Common myeloid progenitor, CD34-positive (primary cell): ENCODE measurements at regions not wholly inside any gene's neighbourhood (a gene's known extent, or its start where the extent isn't known, plus 50 kb on each side); places are given as distances from the start of the nearest gene placed in this dataset.
"Not testable (repeated sequence)": the region's sequence is repeated elsewhere in the genome, so short reads cannot be mapped to it uniquely, and the experiment has no call there.

Experiments used
- CTCF ChIA-PET: fragments of 350-600 bp; sonication (Branson Sonifier 250); formaldehyde crosslinking; loops from one replicate; lab custom pipeline; 2021; ENCODE audit warnings: antibody characterized with exemption; lab: Charles Lee
- POLR2A ChIA-PET: fragments of 350-600 bp; sonication (Branson Sonifier 250); formaldehyde crosslinking; loops from one replicate; lab custom pipeline; 2021; ENCODE audit warnings: antibody characterized with exemption; lab: Charles Lee
- DNase-seq, 3 donors: peaks; one replicate each; pipeline versions ENCODE4 v3.0.0 to v3.0.0-alpha.2; 2013
- H3K27ac ChIP-seq, 2 experiments: 1 replicate in 1 of 2; 2 replicates in 1 of 2; pipeline ENCODE4 v1.7.0; 2013; ENCODE audit warnings: inconsistent platforms in 2 of 2, low read length in 2 of 2, mild to moderate bottlenecking in 2 of 2, low read depth in 1 of 2, moderate library complexity in 1 of 2; ENCODE audit not compliant: severe bottlenecking in 2 of 2, insufficient read depth in 1 of 2, poor library complexity in 1 of 2
- H3K27me3 ChIP-seq, 5 experiments: replicated peaks in 2 of 5; 1 replicate in 3 of 5; 2 replicates in 2 of 5; pipeline versions ENCODE4 v1.6.1 to v1.7.0; 2013; ENCODE audit warnings: low read length in 4 of 5, mild to moderate bottlenecking in 2 of 5, moderate library complexity in 2 of 5, inconsistent platforms in 1 of 5; ENCODE audit not compliant: insufficient read depth in 5 of 5, control insufficient read depth in 4 of 5
- H3K36me3 ChIP-seq, 4 experiments: 1 replicate in 2 of 4; 2 replicates in 2 of 4; pipeline versions ENCODE4 v1.6.1 to v1.7.0; 2013; ENCODE audit warnings: low read length in 3 of 4, control low read depth in 1 of 4, mild to moderate bottlenecking in 1 of 4; ENCODE audit not compliant: control insufficient read depth in 4 of 4, insufficient read depth in 4 of 4
- H3K4me1 ChIP-seq, 4 experiments: 1 replicate in 3 of 4; 2 replicates in 1 of 4; pipeline versions ENCODE4 v1.6.1 to v1.7.1; 2013; ENCODE audit warnings: low read length in 3 of 4, mild to moderate bottlenecking in 3 of 4, control low read depth in 1 of 4, inconsistent platforms in 1 of 4, moderate library complexity in 1 of 4; ENCODE audit not compliant: control insufficient read depth in 4 of 4, insufficient read depth in 4 of 4; ENCODE audit errors: control extremely low read depth in 1 of 4
- H3K4me3 ChIP-seq, 7 experiments: 1 replicate in 4 of 7; 2 replicates in 3 of 7; pipeline versions ENCODE4 v1.5.1 to v1.7.0; 2013; ENCODE audit warnings: mild to moderate bottlenecking in 7 of 7, low read length in 6 of 7, moderate library complexity in 6 of 7, inconsistent platforms in 2 of 7, low read depth in 2 of 7, control low read depth in 1 of 7; ENCODE audit not compliant: insufficient read depth in 4 of 7, control insufficient read depth in 1 of 7; ENCODE audit errors: extremely low read depth in 1 of 7
- H3K9me3 ChIP-seq, 5 experiments: 1 replicate in 4 of 5; 2 replicates in 1 of 5; pipeline versions ENCODE4 v1.6.1 to v1.7.1; 2013; ENCODE audit warnings: low read length in 4 of 5, mild to moderate bottlenecking in 2 of 5, inconsistent platforms in 1 of 5, low read depth in 1 of 5, moderate library complexity in 1 of 5; ENCODE audit not compliant: control insufficient read depth in 4 of 5, insufficient read depth in 2 of 5; ENCODE audit errors: control extremely low read depth in 1 of 5
- WGBS: methylation state at CpG from one replicate; pipeline ENCODE4 v1.1.5; 2013; ENCODE audit not compliant: insufficient coverage; 5-methylcytosine and 5-hydroxymethylcytosine counted together

- no peaks in the 10 kb centered on the region for H3K36me3 ChIP-seq
- no peak overlapping the region for H3K4me3 ChIP-seq
- POLR2A ChIA-PET: no interaction called here
- CTCF ChIA-PET: no interaction called here
- H3K27ac ChIP-seq: no peak overlapping the region
- no peaks in the 10 kb centered on the region for H3K4me1 ChIP-seq
- no CpG with 5 or more reads among the region's 1 CpG for WGBS
- H3K9me3 ChIP-seq: no peaks in the 10 kb centered on the region
- no peak for DNase-seq
- H3K27me3 ChIP-seq: no peaks in the 10 kb centered on the region
Measured at GRCh38 chrX:108900333-108900732, 164.0 kb upstream of the IRS4 start.

GRCh38 chrX:108896349-108896748 is 160.0 kb upstream of the IRS4 start:
- peaks cover 0 to 11% (median 3%) of the 10 kb centered on the region in 5 experiments for H3K9me3 ChIP-seq
- DNase-seq, H3K27ac ChIP-seq, POLR2A ChIA-PET, CTCF ChIA-PET, H3K4me1 ChIP-seq, H3K36me3 ChIP-seq, H3K4me3 ChIP-seq, H3K27me3 ChIP-seq: not testable (repeated sequence)

- POLR2A ChIA-PET: no interaction called here
- H3K27ac ChIP-seq: no peak overlapping the region
- no peaks in the 10 kb centered on the region for H3K4me1 ChIP-seq
- H3K27me3 ChIP-seq: no peaks in the 10 kb centered on the region
- no peak for DNase-seq
- CTCF ChIA-PET: no interaction called here
- H3K36me3 ChIP-seq: no peaks in the 10 kb centered on the region
- H3K9me3 ChIP-seq: peaks cover 0 to 11% (median 3%) of the 10 kb centered on the region in 5 experiments
- H3K4me3 ChIP-seq: no peak overlapping the region
Measured at GRCh38 chrX:108892501-108892900, 156.1 kb upstream of the IRS4 start.

- Histone ChIP-seq H3K27ac (no peak overlapping the region), H3K36me3 (no peaks in the 10 kb centered on the region), H3K4me3 (no peak overlapping the region), H3K9me3 (peaks cover 0 to 1% (median 0%) of the 10 kb centered on the region in 5 experiments), H3K27me3 (no peaks in the 10 kb centered on the region), H3K4me1 (no peaks in the 10 kb centered on the region)
- ChIA-PET POLR2A (no interaction called here), CTCF (no interaction called here)
- DNase-seq: no peak
Measured at GRCh38 chrX:108875548-108875947, 139.2 kb upstream of the IRS4 start.

GRCh38 chrX:108843039-108843438 is 106.7 kb upstream of the IRS4 start:
- H3K4me1 ChIP-seq, H3K27me3 ChIP-seq, H3K27ac ChIP-seq, DNase-seq, H3K4me3 ChIP-seq, POLR2A ChIA-PET, CTCF ChIA-PET, H3K9me3 ChIP-seq, H3K36me3 ChIP-seq: not testable (repeated sequence)
- no CpG with 5 or more reads among the region's 1 CpG for WGBS

- H3K36me3 ChIP-seq: no peaks in the 10 kb centered on the region
- CTCF ChIA-PET: no interaction called here
- no peaks in the 10 kb centered on the region for H3K9me3 ChIP-seq
- POLR2A ChIA-PET: no interaction called here
- no peak overlapping the region for H3K27ac ChIP-seq
- H3K4me1 ChIP-seq: no peaks in the 10 kb centered on the region
- no peak overlapping the region for H3K4me3 ChIP-seq
- 65% methylated on average over 2 of the region's 4 CpGs for WGBS
- H3K27me3 ChIP-seq: no peaks in the 10 kb centered on the region
- no peak for DNase-seq
Measured at GRCh38 chrX:108833993-108834392, 97.6 kb upstream of the IRS4 start.

GRCh38 chrX:108811891-108812290 is 75.5 kb upstream of the IRS4 start:
- POLR2A ChIA-PET: no interaction called here
- no peak for DNase-seq
- Histone ChIP-seq H3K9me3 (no peaks in the 10 kb centered on the region), H3K36me3 (no peaks in the 10 kb centered on the region), H3K27me3 (no peaks in the 10 kb centered on the region), H3K4me1 (no peaks in the 10 kb centered on the region), H3K4me3 (no peak overlapping the region), H3K27ac (no peak overlapping the region)
- CTCF ChIA-PET: no interaction called here

GRCh38 chrX:108795240-108795639 is 58.9 kb upstream of the IRS4 start:
- Histone ChIP-seq H3K4me1 (no peaks in the 10 kb centered on the region), H3K27me3 (no peaks in the 10 kb centered on the region), H3K36me3 (no peaks in the 10 kb centered on the region), H3K9me3 (peaks cover 0 to 1% (median 0%) of the 10 kb centered on the region in 5 experiments), H3K27ac (no peak overlapping the region), H3K4me3 (no peak overlapping the region)
- ChIA-PET CTCF (no interaction called here), POLR2A (no interaction called here)
- WGBS: 92% methylated on average over 3 of the region's 3 CpGs
- DNase-seq: no peak
